GM18870 (cell line): ENCODE measurements at regions not wholly inside any gene's neighbourhood (a gene's known extent, or its start where the extent isn't known, plus 50 kb on each side); places are given as distances from the start of the nearest gene placed in this dataset.

ENCODE experiments used
- ATAC-seq: cut with Tn5 transposase; IDR thresholded peaks from one replicate; pipeline ENCODE4 v1.9.1; 2021; ENCODE audit warnings: moderate library complexity; ENCODE audit not compliant: unreplicated experiment

GRCh38 chr3:66592016-66592761, 91.4 kb upstream of the LRIG1 start:
- ATAC-seq, result no peak

- ATAC-seq, result no peak
These were observed 92.3 kb upstream of the LRIG1 start for GRCh38 chr3:66592927-66593625.

- ATAC-seq, result no peak
These were observed 93.2 kb upstream of the LRIG1 start for GRCh38 chr3:66593978-66594377.

GRCh38 chr3:66597308-66597863, 96.6 kb upstream of the LRIG1 start:
- no peak for ATAC-seq

GRCh38 chr3:66598168-66598567, 97.3 kb upstream of the LRIG1 start:
- no peak for ATAC-seq

- no peak for ATAC-seq
These were observed 101.4 kb upstream of the LRIG1 start for GRCh38 chr3:66602237-66602636.

DNA sequence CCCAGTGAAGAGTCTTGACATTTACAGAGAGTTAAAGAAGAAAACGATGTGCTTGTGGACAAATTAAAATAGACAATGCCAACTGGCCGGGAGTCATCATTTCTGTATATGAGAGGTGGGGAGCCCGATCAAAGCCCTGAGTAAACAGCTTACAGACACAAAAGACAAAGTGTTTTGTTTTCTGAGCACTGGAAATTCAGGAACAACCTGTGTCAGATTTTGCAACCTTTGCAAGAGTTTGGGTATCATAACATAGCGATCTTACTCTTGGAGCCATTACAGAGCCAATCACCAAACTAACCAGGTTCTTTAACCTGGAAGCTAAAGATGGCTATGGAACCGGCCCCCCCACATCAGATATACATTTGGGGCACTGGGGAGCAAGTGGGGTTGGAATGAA, 101.9 kb upstream of the LRIG1 start:
- no peak for ATAC-seq

- ATAC-seq, result no peak
These were observed 102.4 kb upstream of the LRIG1 start for GRCh38 chr3:66603151-66603611.

DNA sequence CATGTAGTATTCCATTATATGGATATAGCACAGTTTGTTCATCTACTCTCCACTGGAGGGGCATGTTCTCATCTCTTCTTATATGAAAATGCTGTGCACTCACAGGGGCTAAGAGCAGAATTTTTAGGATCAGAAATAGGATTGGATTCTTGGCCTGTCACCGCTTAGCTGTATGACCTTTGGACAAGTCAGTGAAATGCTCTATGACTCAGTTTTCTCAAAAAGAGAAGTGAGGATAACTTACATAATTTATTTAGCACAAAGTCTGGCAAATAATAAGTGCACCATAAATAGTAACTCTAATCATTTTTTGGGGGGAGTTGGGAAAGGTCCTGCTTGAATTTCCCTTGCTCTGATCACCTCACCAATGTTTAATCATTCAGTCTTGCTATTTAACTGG, 103.7 kb upstream of the LRIG1 start:
- ATAC-seq, result no peak

- no peak for ATAC-seq
These were observed 105.3 kb upstream of the LRIG1 start for GRCh38 chr3:66606126-66606525.

DNA sequence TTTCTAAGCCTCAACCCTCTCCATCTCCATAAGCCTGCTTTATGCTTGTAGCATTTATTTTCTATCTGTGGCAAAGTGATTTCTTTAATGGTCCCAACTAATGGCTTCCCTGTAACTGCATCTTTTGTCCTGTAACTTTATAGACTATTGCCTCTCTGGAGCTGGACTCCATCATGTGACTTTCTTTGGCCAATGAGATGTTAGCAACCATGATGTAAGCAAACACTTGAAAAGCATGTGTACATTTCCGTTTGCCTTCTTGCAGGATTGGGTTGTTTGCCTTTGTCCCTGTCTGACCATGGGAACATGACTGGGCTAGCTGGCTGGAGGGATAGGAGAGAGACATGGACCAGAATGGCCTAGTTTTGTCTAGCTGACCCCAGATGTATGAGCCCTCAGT, 106.0 kb upstream of the LRIG1 start:
- no peak for ATAC-seq

- no peak for ATAC-seq
These were observed 109.1 kb upstream of the LRIG1 start for GRCh38 chr3:66609660-66610561.

DNA sequence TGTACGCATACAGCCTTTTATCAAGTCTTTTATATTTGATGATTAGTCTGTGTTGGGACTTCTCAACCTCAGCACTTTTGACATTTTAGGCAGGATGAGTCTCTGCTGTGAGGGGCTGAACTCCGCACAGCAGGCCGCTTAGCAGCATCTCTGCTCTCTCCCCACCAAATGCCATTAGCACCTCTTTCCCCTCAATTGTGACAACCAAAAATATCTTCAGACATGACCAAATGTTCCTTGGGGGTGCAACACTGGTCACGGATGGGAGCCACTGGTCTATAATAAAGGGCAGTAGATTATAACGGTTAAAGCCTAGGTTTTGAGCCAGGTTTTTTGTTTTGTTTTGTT, 109.7 kb upstream of the LRIG1 start:
- ATAC-seq, result no peak

- ATAC-seq, result no peak
These were observed 115.0 kb upstream of the LRIG1 start for GRCh38 chr3:66615643-66616301.

DNA sequence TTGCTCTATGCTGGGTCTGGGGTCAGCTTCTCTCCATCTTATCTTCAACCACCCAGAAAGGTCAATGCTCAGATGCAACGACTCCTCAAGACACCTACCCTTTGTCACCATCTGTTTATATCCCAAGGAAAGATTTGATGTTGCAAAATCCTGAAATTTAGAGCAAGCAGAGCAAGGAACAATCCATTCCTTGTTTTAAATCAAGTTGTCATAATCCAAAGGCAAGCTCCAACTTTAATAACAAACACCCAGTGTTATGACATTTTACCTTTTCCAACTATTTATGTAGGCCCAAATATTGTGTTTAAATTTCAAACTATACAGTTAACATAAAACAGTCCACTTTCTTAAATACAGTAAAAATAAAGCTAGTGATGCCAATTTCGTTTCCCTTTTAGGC, 116.5 kb upstream of the LRIG1 start:
- ATAC-seq, result no peak

DNA sequence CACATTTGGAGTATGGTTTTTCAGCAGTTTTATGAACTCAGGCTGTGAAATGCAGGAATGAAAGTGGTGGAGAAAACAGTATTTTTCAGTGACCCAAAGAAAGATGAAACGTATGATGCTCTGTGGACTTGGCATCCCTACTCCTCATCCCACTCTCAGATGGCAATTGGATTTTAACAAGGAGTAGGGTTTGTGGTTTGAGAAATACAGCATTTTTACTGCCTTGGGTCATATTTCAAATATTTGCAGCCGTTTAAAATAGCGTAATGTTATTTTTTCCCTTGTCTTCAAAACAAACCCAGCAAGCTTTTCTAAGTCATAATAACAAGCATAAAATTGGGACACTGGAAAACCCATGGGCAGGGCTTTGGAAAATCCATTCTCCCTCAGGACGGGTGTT, 117.2 kb upstream of the LRIG1 start:
- no peak for ATAC-seq

GRCh38 chr3:66620296-66620695, 119.5 kb upstream of the LRIG1 start:
- ATAC-seq, result no peak

DNA sequence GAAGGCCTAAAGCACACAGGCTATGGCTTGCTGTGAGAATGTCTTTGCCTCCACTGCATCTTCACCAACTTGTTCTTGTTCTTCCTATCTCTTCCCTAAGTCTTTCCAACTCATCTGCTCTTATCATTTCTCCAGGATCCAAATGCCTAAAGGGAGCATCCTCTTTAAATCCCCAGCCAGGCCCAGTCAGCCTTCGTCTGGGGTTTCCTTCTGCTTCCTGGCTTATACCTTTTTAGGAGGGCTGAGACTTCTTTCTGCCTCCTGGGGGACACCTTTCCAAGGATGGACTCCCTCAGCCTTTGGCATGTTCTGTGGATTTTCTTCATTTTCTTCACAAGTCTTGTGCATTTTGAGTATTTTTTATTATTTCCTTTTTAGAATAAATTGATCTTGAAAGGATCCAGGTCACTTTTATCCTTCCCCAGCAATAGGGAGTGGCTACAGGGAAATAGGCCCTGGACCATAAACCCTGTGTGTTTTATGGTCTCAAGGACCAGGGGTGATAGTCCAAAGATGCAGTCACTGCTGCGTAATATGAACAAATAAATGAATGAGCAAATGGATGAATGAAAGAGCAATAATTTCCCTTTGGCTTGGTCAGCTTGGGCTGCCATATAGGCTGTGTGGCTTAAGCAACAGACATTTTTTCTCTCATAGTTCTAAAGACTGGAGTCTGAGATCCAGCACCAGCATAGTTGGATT, 122.1 kb upstream of the LRIG1 start:
- no peak for ATAC-seq

GRCh38 chr3:66625505-66626216, 124.8 kb upstream of the LRIG1 start:
- ATAC-seq, result no peak
